ENCODE measurements at regions not wholly inside any gene's neighbourhood (a gene's known extent, or its start where the extent isn't known, plus 50 kb on each side); places are given as distances from the start of the nearest gene placed in this dataset.
A peak's percentile ranks its signal among the peaks of the same experiment; 100 is the strongest.

GRCh38 chr12:92650228-92650822 lies 52.5 kb upstream of the PLEKHG7 start:
- no peak overlapping the region for H3K4me3 ChIP-seq (ENCODE audit: insufficient read depth, low read depth, low read length)
- no peak for DNase-seq
- no peaks in the 10 kb centered on the region for H3K27me3 ChIP-seq (ENCODE audit: control insufficient read depth, insufficient read depth, low read length)
- H3K36me3 ChIP-seq (replicated peaks; ENCODE audit: control insufficient read depth, insufficient read depth, low read length), result no peaks in the 10 kb centered on the region

DNA sequence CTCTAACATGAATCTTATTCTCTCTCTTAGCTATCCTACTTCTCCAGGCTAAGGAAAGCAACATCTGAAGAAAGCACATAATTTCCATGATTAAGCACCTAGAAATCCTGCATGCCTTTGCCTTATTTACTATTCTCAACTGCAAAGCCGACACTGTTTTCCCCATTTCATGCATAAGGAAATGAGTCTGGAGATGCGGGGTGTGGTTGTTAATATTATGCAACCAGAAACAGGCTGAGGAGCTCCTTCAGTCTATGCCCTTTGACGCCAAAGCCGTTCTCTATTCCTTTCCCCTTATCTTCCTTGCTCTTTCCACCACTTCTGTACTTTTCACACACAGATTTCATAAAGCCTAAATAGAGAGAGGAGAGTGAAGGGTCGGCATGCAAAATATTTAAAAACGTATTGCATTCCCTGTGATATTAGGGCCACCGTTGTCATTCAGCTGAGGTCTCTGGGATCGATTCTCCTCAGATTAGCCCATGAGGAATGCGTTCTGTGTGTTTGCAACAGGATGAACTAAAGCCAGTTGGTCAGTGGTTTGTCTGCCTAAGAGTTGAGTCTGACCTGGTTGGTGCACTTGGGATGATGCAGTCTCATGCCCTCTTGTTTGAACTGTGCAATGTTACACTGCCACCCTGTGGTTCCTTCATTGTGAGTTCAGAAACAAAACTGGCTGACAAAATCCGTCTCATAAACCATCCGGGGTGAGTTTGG lies 53.1 kb upstream of the PLEKHG7 start:
- DNase-seq, result peak; percentile 56
- Histone ChIP-seq H3K27me3 (ENCODE audit: control insufficient read depth, insufficient read depth, low read length) (no peaks in the 10 kb centered on the region), H3K36me3 (replicated peaks; ENCODE audit: control insufficient read depth, insufficient read depth, low read length) (no peaks in the 10 kb centered on the region), H3K4me3 (ENCODE audit: insufficient read depth, low read depth, low read length) (no peak overlapping the region)

DNA sequence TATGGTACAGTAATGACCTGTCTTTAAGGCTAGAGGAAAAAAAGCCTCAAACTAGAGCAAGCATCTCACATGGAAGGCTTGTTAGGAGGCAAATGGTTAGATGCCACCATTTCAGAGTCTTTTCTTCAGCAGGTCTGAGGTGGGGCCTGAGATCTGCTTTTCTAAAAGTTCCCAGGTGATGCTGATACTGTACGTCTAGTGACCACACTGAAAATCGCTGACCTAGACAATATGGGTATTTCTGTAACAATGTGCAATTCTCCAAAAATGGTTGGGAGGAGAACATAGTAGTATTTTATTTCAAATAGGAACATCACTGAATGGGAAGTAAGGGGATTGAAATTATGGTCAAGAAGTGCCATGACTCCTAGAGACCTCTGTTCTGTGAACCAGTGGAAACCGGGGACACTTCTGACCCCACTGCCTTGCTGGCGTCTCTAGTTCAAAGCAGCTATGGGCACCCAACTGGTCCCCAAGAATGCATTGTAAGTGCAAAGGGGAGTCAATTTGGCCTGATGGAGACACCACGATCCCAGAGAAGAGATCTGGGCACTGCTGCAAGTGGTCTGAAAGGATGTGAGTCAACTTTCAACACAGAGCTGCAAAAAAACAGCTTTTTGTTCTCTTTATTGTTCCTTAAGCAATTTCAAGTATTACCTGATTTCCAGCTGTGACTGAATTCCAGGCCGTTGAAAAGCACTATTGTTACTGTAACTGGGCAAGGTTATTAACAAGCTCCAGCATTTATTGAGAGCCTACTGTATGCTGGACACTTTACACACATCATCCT lies 54.4 kb upstream of the PLEKHG7 start:
- no peak overlapping the region for H3K4me3 ChIP-seq (ENCODE audit: insufficient read depth, low read depth, low read length)
- no peaks in the 10 kb centered on the region for H3K27me3 ChIP-seq (ENCODE audit: control insufficient read depth, insufficient read depth, low read length)
- no peaks in the 10 kb centered on the region for H3K36me3 ChIP-seq (replicated peaks; ENCODE audit: control insufficient read depth, insufficient read depth, low read length)
- DNase-seq, result no peak

DNA sequence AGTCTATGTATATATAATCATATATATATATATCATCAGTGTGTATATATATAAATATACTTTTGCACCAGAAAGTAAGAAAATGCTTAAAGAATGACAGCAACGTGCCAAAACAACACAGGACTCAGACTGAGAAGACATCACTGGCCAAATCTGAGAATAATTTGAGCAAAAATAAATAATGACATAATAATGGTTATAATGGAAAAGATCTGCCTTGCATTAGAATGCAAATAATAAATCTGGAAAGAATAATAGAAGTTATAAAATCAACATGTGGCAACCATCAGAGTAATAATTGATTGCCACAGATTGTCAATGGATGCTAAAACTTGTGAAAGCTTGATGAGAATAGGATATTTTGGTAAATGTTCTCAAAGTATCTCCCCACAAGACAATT lies 61.5 kb upstream of the PLEKHG7 start:
- no peak for DNase-seq
- no peak overlapping the region for H3K4me3 ChIP-seq (ENCODE audit: insufficient read depth, low read depth, low read length)
- no peaks in the 10 kb centered on the region for H3K27me3 ChIP-seq (ENCODE audit: control insufficient read depth, insufficient read depth, low read length)
- no peaks in the 10 kb centered on the region for H3K36me3 ChIP-seq (replicated peaks; ENCODE audit: control insufficient read depth, insufficient read depth, low read length)

DNA sequence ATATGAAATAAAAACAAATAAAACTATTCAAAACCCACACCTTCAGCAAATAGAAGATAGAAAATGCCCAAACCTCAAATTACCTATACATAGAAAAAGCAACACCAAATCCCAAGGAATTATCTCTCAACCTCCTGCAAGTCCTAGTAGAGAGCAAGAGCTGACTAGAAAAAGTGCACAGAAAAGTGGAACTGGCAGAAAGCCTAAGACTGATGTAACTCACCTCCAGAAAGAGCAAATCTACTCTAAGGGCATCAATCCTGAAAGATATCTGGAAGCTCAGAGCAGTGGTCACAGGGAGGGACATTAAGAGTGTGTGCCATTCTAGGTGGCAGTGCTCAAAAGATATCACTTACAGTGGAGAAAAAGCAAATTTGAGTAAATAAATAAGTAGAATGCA lies 62.1 kb upstream of the PLEKHG7 start:
- H3K36me3 ChIP-seq (replicated peaks; ENCODE audit: control insufficient read depth, insufficient read depth, low read length), result no peaks in the 10 kb centered on the region
- no peak overlapping the region for H3K4me3 ChIP-seq (ENCODE audit: insufficient read depth, low read depth, low read length)
- H3K27me3 ChIP-seq (ENCODE audit: control insufficient read depth, insufficient read depth, low read length), result no peaks in the 10 kb centered on the region
- no peak for DNase-seq

- Histone ChIP-seq H3K36me3 (replicated peaks; ENCODE audit: control insufficient read depth, insufficient read depth, low read length) (no peaks in the 10 kb centered on the region), H3K4me3 (ENCODE audit: insufficient read depth, low read depth, low read length) (no peak overlapping the region), H3K27me3 (ENCODE audit: control insufficient read depth, insufficient read depth, low read length) (no peaks in the 10 kb centered on the region)
- no peak for DNase-seq
Measured at GRCh38 chr12:92639017-92639416, 63.8 kb upstream of the PLEKHG7 start.

DNA sequence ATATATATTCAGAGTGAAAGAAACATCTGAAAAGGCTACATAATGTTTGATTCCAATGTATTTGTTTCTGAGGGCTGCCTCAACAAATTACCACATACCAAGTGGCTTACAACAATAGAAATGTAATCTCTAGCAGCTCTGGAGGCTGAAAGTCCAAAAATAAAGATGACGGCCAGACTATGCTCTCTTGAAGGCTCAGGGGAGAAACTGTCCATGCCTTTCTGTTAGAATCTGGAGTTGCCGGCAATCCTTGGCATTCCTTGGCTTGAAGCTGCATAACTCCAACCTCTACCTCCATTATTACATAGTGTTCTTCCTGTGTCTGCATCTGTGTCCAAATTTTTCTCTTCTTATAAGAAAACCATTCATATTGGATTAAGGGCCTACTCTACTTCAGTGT lies 68.1 kb upstream of the PLEKHG7 start:
- Histone ChIP-seq H3K4me3 (ENCODE audit: insufficient read depth, low read depth, low read length) (no peak overlapping the region), H3K36me3 (replicated peaks; ENCODE audit: control insufficient read depth, insufficient read depth, low read length) (no peaks in the 10 kb centered on the region), H3K27me3 (ENCODE audit: control insufficient read depth, insufficient read depth, low read length) (no peaks in the 10 kb centered on the region)
- DNase-seq, result no peak

- Histone ChIP-seq H3K27me3 (ENCODE audit: control insufficient read depth, insufficient read depth, low read length) (no peaks in the 10 kb centered on the region), H3K4me3 (ENCODE audit: insufficient read depth, low read depth, low read length) (no peak overlapping the region), H3K36me3 (replicated peaks; ENCODE audit: control insufficient read depth, insufficient read depth, low read length) (no peaks in the 10 kb centered on the region)
- DNase-seq, result no peak
Measured at GRCh38 chr12:92634202-92634601, 68.6 kb upstream of the PLEKHG7 start.

DNA sequence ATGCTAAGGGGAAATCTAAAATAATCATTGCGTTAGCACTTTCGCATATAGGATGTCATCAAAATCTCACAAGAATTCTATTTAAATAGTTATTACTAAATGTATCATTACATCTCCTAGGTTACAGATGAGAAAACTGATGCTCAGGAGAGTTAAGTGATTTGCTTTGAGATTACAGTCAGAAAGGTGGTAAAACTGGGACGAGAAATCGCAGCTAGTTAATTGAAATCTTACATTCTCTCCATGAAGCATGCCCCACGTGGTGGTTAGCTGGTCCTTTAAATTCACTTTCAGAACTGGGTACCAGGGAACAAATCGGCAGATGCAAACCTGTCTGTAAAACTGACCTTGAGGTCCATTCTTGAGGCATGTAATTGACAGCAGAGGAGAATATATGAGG lies 71.8 kb upstream of the PLEKHG7 start:
- H3K4me3 ChIP-seq (ENCODE audit: insufficient read depth, low read depth, low read length), result no peak overlapping the region
- no peak for DNase-seq
- H3K27me3 ChIP-seq (ENCODE audit: control insufficient read depth, insufficient read depth, low read length), result no peaks in the 10 kb centered on the region
- no peaks in the 10 kb centered on the region for H3K36me3 ChIP-seq (replicated peaks; ENCODE audit: control insufficient read depth, insufficient read depth, low read length)

GRCh38 chr12:92629349-92630065 lies 73.3 kb upstream of the PLEKHG7 start:
- DNase-seq, result no peak
- Histone ChIP-seq H3K36me3 (replicated peaks; ENCODE audit: control insufficient read depth, insufficient read depth, low read length) (no peaks in the 10 kb centered on the region), H3K4me3 (ENCODE audit: insufficient read depth, low read depth, low read length) (no peak overlapping the region), H3K27me3 (ENCODE audit: control insufficient read depth, insufficient read depth, low read length) (no peaks in the 10 kb centered on the region)

- no peak for DNase-seq
- no peak overlapping the region for H3K4me3 ChIP-seq (ENCODE audit: insufficient read depth, low read depth, low read length)
- H3K36me3 ChIP-seq (replicated peaks; ENCODE audit: control insufficient read depth, insufficient read depth, low read length), result no peaks in the 10 kb centered on the region
- H3K27me3 ChIP-seq (ENCODE audit: control insufficient read depth, insufficient read depth, low read length), result no peaks in the 10 kb centered on the region
Measured at GRCh38 chr12:92628476-92628875, 74.3 kb upstream of the PLEKHG7 start.

GRCh38 chr12:92627511-92627910 lies 75.3 kb upstream of the PLEKHG7 start:
- no peak for DNase-seq
- Histone ChIP-seq H3K27me3 (ENCODE audit: control insufficient read depth, insufficient read depth, low read length) (no peaks in the 10 kb centered on the region), H3K4me3 (ENCODE audit: insufficient read depth, low read depth, low read length) (no peak overlapping the region), H3K36me3 (replicated peaks; ENCODE audit: control insufficient read depth, insufficient read depth, low read length) (no peaks in the 10 kb centered on the region)

GRCh38 chr12:92625639-92626310 lies 77.0 kb upstream of the PLEKHG7 start:
- Histone ChIP-seq H3K4me3 (ENCODE audit: insufficient read depth, low read depth, low read length) (no peak overlapping the region), H3K36me3 (replicated peaks; ENCODE audit: control insufficient read depth, insufficient read depth, low read length) (no peaks in the 10 kb centered on the region), H3K27me3 (ENCODE audit: control insufficient read depth, insufficient read depth, low read length) (no peaks in the 10 kb centered on the region)
- DNase-seq, result no peak

GRCh38 chr12:92624236-92624635 lies 78.6 kb upstream of the PLEKHG7 start:
- H3K4me3 ChIP-seq (ENCODE audit: insufficient read depth, low read depth, low read length), result no peak overlapping the region
- no peaks in the 10 kb centered on the region for H3K27me3 ChIP-seq (ENCODE audit: control insufficient read depth, insufficient read depth, low read length)
- H3K36me3 ChIP-seq (replicated peaks; ENCODE audit: control insufficient read depth, insufficient read depth, low read length), result no peaks in the 10 kb centered on the region
- no peak for DNase-seq

Data from H7 (cell line).